Skeletal muscle cell (primary cell): ENCODE measurements at regions not wholly inside any gene's neighbourhood (a gene's known extent, or its start where the extent isn't known, plus 50 kb on each side); places are given as distances from the start of the nearest gene placed in this dataset.

Experiments used
- DNase-seq: peaks from one replicate; pipeline ENCODE4 v3.0.0-alpha.2; 2010; ENCODE audit warnings: low read depth
- H3K4me3 ChIP-seq: 2 replicates; pipeline ENCODE4 v1.5.1; 2011; ENCODE audit warnings: low read depth, mild to moderate bottlenecking, control low read depth, low read length, moderate library complexity

DNA sequence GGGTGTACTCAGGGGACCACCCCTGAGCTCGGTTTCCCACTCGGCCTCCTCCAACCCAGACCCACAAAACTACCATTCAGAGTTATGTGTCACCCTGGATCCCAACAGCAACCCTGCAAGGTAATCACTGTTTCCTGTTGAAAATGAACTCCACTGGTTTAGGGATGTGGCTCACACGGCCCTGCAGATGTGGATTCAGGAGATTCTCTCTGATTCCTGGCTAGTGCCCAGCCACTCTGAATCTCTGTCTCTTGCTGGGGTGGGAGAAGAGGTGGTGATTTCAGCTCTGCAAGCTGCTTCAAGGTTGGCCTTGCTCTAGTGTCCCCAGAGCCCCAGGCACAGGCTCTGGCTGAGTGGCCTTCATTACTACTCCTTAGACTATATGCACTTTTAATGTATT is 1231.6 kb downstream of the TBC1D22A start:
- H3K4me3 ChIP-seq, result no peak overlapping the region
- no peak for DNase-seq

DNA sequence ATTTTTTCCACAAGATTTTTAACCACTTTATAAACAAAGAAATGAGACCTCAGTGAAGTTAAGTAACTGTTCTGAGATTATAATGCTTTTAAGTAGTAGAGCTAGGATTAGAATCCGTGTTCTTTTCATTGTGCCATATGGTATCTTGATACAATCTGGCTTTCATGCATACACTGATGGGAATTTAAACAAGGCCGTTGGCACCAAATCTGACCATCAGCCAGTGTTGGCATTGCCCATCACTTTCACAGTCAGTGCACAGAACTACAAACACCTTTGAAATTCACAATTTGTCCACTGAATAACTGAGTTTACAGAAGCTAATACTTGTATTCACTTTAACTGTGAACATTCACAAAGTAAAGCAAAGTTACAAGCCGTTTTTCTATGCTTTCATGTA is 1228.0 kb downstream of the TBC1D22A start:
- no peak overlapping the region for H3K4me3 ChIP-seq
- DNase-seq, result no peak

DNA sequence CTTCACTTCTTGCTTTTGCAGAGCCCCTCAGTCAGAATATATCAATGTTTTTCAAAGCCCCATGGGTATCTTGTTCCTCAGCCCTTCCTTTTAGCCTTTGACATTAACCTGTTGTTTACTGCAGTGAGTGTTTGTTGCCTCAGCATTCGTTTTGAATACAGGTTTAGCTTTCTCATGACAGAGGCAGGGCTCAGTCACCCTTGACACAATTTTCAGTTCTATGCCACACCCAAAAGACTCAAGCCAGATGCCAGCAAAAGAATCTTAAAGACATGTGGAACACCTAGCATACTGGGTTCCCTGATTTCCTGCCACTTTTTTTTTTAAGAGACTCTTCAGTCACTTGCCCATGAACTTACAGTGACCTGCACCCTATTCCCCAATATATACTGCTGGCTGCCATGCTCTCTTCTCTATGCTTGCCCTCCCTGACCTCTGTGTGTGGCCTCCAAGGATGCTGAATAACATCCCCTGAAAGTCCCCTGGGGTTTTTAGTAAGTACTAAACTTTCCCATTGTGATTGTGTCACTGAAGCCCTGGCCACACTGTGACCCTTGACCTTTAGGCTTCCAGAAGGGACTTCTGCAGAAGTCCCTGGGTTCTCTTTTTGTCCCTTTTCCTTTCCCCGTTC is 1225.5 kb downstream of the TBC1D22A start:
- DNase-seq, result no peak
- no peak overlapping the region for H3K4me3 ChIP-seq

DNA sequence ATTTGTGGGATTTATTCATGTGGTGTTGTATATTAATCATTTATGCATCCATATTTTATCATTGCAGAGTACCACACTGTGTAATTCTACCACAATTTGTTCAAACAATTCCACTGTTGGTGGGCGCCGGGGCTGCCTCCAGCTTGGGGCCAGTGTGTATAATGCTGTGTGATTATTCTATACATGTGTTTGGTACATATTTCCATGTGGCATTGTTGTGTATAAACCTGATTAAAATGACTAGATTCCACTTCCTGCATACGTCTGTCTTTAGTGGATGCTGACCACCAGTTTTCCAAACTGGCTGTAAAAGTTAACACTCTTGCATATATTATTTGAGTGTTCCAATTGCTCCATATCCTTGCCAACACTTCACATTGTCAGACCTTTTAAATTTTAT is 1213.8 kb downstream of the TBC1D22A start:
- H3K4me3 ChIP-seq, result no peak overlapping the region
- DNase-seq, result no peak

DNA sequence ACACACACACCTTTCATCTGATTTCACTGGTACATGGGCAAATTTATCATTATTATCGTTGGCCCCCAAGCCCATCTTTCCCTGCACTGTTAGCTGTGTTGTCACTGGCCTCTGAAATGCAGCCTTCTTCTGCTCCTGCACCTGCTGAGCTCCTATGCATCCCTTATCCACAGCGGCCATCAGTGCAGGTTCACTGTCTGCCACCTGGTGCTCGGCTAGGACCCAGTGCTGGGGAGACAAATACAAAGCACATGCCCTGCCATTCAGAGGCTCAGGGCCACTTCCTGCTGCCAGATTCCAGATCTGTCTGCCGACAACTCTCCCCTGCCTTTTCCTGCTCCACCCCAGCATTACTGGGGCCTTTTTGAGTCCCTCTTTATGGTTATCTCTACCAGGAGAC is 1205.4 kb downstream of the TBC1D22A start:
- DNase-seq, result no peak
- H3K4me3 ChIP-seq, result no peak overlapping the region

DNA sequence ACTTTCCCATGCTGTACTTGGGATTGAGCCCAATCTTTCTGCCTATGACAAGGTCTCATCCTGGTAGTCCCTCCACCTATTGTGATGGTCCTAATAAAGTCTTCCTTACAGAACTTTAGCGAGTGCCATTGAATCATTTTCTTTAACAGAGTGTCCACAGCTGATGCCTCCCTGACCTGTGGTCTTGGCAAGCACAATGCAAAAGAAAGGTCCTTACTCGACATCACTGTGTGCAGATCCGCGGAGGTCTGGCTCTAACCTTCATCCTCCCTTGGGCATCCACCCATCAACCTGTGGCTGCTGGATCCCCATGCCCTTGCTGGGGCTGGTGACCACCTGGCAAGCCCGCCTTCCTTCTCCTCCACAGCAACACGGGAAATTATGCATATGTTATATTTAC is 1203.9 kb downstream of the TBC1D22A start:
- H3K4me3 ChIP-seq, result no peak overlapping the region
- no peak for DNase-seq

DNA sequence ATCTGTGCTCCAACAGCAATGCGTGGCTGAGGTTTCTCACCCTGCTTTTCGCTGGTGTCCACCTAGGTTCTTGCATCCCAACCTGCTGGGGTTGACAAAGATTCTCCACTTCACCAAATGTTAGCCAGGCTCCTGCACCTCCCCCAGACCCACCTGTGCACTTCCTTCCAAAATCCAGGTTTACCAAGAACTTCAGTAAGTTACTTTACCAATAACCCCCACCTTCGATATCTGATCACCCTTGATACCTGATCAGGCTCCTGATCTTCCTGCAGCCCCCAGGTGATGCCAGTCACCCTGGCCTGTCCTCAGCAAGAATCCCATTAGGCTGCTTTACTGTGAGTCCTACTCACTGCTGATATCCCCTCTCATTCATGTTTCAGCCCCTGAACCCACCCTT is 1203.4 kb downstream of the TBC1D22A start:
- no peak for DNase-seq
- no peak overlapping the region for H3K4me3 ChIP-seq

DNA sequence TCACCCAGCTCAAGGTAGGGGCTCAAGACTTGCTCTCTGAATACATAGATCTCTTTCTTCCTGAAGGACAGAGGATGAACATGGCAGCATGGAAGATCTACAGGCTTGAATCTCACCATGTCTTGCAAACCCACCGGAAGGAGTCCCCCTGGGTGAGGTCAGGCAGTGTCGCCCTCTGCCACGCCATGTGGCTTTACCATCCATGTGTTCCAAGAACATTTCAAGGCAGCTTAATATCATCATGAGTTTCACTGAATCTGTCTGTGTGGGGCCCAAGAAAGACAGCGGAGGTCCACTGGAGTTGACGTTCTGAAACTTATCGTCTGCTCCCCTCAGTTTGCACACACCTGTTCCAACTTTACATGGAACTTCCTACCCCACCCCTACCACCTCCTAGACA is 1202.6 kb downstream of the TBC1D22A start:
- DNase-seq, result no peak
- no peak overlapping the region for H3K4me3 ChIP-seq

DNA sequence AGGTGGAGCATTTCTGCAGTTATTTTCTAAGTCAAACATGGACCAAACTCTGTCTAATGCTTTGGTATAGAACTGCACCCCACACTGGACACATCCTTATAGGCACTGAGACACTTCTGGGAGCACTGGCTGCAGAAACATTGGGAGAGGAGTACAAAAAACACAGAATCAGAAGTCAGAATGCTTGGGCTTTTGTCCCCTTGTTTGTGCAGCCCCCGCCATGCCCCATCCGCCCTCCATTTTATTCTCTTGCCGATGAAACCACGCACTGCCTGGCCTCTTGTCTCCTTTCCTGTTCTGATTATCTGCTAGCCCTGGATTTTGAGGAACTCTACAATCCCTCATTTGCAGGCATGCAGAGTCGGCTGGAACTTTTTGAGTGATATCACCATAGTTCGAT is 1201.2 kb downstream of the TBC1D22A start:
- H3K4me3 ChIP-seq, result no peak overlapping the region
- DNase-seq, result no peak

DNA sequence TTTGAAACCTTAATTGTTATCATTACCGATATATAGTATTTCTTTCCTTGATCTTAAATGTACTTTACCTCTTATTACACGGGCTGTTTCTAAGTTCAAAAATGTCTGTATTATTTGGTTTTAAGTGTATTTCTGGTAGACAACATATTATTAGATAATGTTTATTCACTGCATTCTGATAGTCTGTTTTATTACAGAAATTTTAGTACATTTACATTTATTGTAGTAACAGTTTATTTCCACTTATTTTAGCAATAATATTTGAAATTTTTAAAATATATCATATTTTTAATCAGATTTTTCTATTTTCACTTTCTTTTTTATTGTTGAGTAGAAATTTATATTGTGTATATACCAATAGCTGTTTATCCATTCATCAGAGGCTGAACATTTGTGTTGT is 1195.2 kb downstream of the TBC1D22A start:
- no peak overlapping the region for H3K4me3 ChIP-seq
- no peak for DNase-seq

DNA sequence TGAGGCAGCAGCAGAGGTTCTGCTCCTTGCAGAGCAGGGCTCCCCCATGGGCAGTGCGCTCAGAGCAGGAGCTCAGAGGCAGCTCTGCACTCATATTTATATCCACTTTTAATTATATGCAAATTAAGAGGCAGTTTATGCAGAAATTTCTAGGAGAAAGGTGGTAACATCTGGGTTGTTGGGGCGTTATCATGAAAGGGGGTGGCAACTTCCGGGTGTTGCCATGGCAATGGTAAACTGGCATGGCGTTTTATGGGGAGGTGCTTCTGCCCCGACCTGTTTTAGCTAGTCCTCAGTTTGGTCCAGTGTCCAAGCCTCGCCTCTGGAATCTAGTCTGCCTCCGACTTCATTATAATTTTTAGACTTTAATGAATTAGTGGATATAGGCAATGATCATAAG is 1191.7 kb downstream of the TBC1D22A start:
- no peak overlapping the region for H3K4me3 ChIP-seq
- no peak for DNase-seq

DNA sequence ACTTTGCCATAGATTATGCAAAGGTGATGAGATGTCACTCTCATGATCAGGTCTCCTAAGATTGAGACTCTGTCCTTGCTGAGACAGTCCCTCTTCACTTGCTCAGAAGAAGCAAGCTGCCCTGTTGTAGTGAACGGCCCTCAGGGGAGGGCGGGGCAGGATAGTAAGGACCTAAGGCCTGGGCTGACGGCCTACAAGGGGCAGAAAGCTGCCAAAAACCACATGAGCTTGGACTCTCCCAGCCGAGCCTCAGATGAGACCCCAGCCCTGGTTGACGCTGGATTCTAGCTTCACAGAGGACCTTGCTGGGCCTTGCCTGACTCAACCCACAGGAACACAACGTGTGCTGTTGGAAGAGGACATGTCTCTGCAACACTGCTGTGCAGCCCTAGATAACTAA is 1182.5 kb downstream of the TBC1D22A start:
- no peak for DNase-seq
- H3K4me3 ChIP-seq, result no peak overlapping the region

DNA sequence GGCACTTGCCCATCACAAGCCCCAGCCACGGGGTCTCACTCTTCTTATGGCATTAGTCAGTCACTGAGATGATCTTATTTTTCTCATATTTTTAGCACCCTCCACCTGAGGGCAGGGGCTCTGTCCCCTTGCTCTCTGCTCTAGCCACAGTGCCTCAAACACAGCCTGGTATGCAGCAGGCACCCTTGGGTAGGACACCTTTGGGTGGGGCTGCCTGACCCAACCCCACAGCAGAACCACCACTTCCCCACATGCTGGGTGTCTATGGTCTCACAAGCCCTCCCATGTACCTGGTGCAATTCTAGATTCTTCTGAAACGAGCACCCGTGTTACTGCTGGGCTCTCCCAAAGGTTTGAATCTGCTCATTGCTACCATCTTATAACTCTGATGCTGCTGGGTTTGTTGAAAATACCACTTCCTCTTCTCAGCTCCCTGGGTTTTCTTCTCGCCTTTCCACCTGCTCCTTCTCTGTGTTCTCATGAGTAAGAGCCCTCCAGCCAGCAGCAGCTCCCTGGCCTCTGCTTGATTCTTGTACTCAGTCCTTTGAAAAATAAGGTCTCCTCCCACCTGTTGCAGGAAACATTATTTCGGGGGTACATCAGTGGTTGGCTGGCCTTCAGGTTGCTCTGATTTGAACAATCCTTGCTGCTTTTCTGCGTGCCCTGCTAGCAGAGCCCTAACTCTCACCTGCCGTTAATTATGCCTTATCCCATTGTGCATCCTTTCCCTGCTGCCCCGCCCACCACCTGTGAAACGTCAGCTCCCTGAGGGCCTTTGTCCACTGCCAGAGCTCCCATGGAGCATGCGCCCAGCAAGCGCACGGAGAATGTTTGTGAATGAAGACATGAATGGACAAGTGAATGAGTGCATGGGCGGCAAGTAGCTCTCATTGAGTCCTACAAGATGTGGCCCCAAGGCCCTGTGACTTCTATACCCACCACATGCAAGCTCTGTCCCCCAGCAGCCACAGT is 1181.6 kb downstream of the TBC1D22A start:
- no peak overlapping the region for H3K4me3 ChIP-seq
- DNase-seq, result no peak

DNA sequence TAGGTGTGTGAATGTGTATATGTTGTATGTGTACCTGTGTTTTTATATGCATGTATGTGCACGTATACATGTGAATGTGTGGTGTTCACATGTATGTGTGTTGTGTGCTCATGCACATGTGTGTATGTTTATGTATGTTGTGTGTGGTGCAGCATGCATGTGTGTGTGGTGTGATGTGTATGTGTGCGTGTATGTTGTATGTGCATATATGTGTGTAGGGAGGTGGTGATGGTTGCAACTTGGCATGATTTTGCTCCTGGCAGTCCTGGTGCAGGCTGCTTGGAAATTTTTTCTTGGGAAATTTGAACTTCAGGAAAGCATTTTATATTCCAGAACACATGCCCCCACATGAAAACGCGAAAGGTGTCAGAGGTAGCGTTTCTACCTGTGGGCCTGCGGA is 1177.8 kb downstream of the TBC1D22A start:
- no peak overlapping the region for H3K4me3 ChIP-seq
- DNase-seq, result no peak

DNA sequence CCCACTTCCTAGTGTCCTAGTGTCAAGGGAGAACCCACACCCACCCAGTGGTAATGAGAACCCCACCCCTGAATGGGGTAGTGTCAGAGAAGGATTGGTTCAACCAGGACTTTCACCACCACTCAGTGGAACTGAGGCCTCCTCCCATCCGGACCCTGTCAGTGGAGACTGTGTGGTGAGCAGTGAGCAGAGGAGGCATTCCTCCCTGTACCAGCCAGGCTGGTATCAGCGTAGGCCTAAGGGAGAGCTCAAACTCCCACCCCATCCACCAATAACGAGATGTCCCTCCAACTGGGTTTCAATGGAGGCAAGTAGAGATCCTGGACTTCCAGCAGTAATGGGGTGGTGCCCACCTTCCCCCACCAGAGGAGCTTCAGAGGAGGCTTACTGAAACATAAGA is 1171.4 kb downstream of the TBC1D22A start:
- DNase-seq, result no peak
- H3K4me3 ChIP-seq, result no peak overlapping the region

DNA sequence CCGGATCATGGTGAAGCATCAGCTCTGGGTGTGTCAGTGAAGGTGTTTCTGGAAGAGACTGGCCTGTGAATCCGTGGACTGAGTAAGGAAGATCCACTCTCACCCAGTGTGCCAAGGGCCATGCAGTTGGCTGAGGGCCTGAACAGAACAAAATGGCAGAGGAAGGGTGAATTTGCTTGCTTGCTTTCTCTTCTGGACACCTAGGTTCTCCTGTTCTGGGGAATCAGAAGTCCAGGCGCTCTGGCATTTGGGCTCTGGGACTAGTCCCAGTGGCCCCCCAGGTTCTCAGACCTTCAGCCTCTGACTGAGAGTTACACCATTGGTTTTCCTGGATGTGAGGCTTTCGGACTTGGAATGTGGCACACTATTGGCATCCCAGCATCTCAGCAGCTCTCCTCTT is 1170.8 kb downstream of the TBC1D22A start:
- no peak for DNase-seq

DNA sequence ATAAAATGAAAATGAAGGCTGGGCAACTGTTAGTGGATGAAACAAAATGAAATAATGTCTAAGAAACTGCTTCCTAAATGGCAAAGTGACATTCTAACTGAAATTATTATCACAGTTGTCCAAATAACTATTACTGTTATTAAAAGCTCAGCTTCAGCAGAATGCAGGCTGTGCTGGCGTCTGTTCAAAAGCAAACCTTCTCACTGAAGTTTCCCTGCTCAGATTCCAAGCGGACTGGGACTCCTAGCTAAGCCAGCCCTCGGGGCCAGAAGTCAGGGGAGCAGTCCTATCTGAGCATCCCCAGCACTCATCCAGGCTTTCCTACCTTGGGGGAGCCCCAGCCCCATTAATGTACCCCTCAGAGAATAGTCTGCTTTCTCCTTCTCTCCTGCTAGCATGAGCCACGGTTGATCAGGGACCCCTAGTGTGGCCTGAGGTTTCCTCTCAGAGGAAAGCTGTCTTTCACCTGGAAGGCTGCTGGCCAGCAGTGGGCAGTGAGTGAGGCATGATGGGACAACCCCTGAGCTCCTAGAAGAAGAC is 1167.3 kb downstream of the TBC1D22A start:
- no peak for DNase-seq
- H3K4me3 ChIP-seq, result no peak overlapping the region

More for the DNA sequence above, 1170.8 kb downstream of the TBC1D22A start:
- H3K4me3 ChIP-seq, result no peak overlapping the region

DNA sequence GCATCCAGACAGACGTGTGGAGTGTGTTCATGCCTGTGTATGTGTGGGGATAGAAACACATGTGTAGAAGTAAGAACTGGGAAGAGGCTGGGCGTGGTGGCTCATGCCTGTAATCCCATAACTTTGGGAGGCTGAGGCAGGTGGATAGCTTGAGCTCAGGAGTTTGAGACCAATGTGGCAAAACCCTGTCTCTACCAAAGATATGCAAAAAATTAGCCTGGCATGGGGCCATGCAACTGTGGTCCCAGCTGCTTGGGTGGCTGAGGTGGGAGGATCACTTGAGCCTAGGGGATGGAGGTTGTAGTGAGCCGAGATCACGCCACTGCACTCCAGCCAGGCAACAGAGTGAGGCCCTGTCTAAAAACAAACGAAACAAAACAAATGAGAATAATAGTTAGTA is 1166.6 kb downstream of the TBC1D22A start:
- no peak overlapping the region for H3K4me3 ChIP-seq
- DNase-seq, result no peak

DNA sequence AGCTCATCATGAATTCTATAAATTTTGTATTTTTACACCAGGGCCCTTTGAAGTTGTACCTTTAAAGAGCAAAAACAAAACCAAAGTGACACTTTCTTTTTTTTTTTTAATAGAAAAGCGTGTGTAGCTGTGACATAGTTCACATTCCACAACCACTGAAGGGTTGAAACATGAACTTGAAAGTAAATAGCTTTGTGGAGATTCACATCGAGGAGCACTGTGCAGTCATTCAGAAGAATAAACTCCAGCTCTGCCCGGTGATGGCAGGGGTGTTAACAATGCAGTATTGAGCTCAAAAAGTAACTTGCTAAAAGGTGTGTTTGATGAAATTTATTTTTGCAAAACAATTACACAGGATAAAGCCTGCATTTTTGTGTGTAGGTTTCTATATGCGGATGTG is 1166.2 kb downstream of the TBC1D22A start:
- H3K4me3 ChIP-seq, result no peak overlapping the region
- no peak for DNase-seq

DNA sequence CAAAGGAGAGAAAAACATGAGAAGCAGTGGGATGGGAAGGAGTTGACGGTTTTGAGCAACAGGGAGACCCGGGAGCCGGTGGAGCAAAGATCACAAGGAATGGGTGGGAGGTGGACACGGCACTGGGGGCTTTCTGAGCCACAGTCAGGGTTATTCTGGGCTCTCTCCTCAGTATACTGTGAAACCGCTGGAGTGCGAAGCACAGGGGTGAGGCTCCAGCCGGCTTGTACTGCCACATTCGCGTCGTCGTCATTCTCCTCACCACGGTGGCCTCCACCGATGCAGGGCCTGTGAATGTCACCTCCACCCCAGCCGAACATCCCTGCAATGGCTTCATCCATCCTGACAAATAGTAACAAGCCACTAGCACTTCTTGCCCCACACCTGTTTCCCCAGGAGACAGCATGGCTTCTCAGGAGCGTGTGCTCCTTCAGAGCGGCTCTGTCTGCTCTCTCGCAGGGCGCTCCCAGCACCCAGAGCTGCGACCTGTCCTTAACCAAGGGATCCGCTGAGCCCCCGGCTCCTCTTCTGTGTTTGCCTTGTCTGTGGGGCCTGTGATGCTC is 1165.3 kb downstream of the TBC1D22A start:
- no peak overlapping the region for H3K4me3 ChIP-seq
- no peak for DNase-seq
